ENCODE measurements at regions not wholly inside any gene's neighbourhood (a gene's known extent, or its start where the extent isn't known, plus 50 kb on each side); places are given as distances from the start of the nearest gene placed in this dataset.

- no peaks in the 10 kb centered on the region for H3K9me3 ChIP-seq (ENCODE audit: insufficient read depth, low read length, severe bottlenecking)
- TF ChIP-seq EZH2 (IDR thresholded peaks at IDR 0.05; ENCODE audit: borderline replicate concordance, low read depth, low read length, severe bottlenecking) (no peak), CTCF (IDR thresholded peaks at IDR 0.05; ENCODE audit: borderline replicate concordance, extremely low read depth, low read length, poor library complexity, severe bottlenecking) (no peak)
- peak overlapping the region; percentile 65 for H3K4me2 ChIP-seq (ENCODE audit: insufficient read depth, low read length)
- H3K4me1 ChIP-seq (ENCODE audit: insufficient read depth, low read length) = peaks cover 34% of the 10 kb centered on the region
- no peak overlapping the region for H2AFZ ChIP-seq (ENCODE audit: low read depth, low read length)
- peaks cover 5% of the 10 kb centered on the region; the same call in 1 of the 2 replicates for H3K36me3 ChIP-seq (ENCODE audit: insufficient read depth, low read length)
- no peaks in the 10 kb centered on the region for H3K27me3 ChIP-seq (ENCODE audit: insufficient read depth, low read length, poor library complexity)
- H3K9ac ChIP-seq (ENCODE audit: low read depth, low read length) = peak overlapping the region; percentile 76
- H3K4me3 ChIP-seq (ENCODE audit: low read depth in 1 of 2, low read length in 2 of 2) = peak overlapping the region; percentile 57 to 62; a peak in 3 of 4 replicates
- DNase-seq = peak; percentile 93
- peak overlapping the region; percentile 95 for H3K27ac ChIP-seq (ENCODE audit: low read length)
- peaks cover 39% of the 10 kb centered on the region for H3K79me2 ChIP-seq (ENCODE audit: insufficient read depth, low read length)
- ATAC-seq (ENCODE audit: insufficient read depth, low read depth) = peak; percentile 52
- H4K20me1 ChIP-seq (ENCODE audit: insufficient read depth, low read length) = peaks cover 18% of the 10 kb centered on the region
These were observed 70.9 kb downstream of the HFE start for GRCh38 chr6:26158076-26158580.

- TF ChIP-seq CTCF (IDR thresholded peaks at IDR 0.05; ENCODE audit: borderline replicate concordance, extremely low read depth, low read length, poor library complexity, severe bottlenecking) = no peak
- Histone ChIP-seq H3K9me3 (ENCODE audit: insufficient read depth, low read length, severe bottlenecking) (no peaks in the 10 kb centered on the region), H3K4me2 (ENCODE audit: insufficient read depth, low read length) (peak overlapping the region; percentile 65), H3K27me3 (ENCODE audit: insufficient read depth, low read length, poor library complexity) (no peaks in the 10 kb centered on the region), H3K4me3 (ENCODE audit: low read depth in 1 of 2, low read length in 2 of 2) (peak overlapping the region; percentile 57 to 62), H3K9ac (ENCODE audit: low read depth, low read length) (peak overlapping the region; percentile 76), H3K27ac (ENCODE audit: low read length) (peak overlapping the region; percentile 95), H3K79me2 (ENCODE audit: insufficient read depth, low read length) (peaks cover 39% of the 10 kb centered on the region), H3K4me1 (ENCODE audit: insufficient read depth, low read length) (peaks cover 39% of the 10 kb centered on the region), H3K36me3 (ENCODE audit: insufficient read depth, low read length) (peaks cover 5% of the 10 kb centered on the region; the same call in 1 of the 2 replicates), H4K20me1 (ENCODE audit: insufficient read depth, low read length) (peaks cover 18% of the 10 kb centered on the region), H2AFZ (ENCODE audit: low read depth, low read length) (no peak overlapping the region)
- DNase-seq (peak; percentile 73), ATAC-seq (ENCODE audit: insufficient read depth, low read depth) (peak; percentile 12)
These were observed 71.5 kb downstream of the HFE start for GRCh38 chr6:26158581-26159356.

GRCh38 chr6:26159357-26160273 is 72.4 kb downstream of the HFE start:
- peaks cover 5% of the 10 kb centered on the region; the same call in 1 of the 2 replicates for H3K36me3 ChIP-seq (ENCODE audit: insufficient read depth, low read length)
- TF ChIP-seq CTCF (IDR thresholded peaks at IDR 0.05; ENCODE audit: borderline replicate concordance, extremely low read depth, low read length, poor library complexity, severe bottlenecking) (no peak), EZH2 (IDR thresholded peaks at IDR 0.05; ENCODE audit: borderline replicate concordance, low read depth, low read length, severe bottlenecking) (no peak)
- peaks cover 39% of the 10 kb centered on the region for H3K79me2 ChIP-seq (ENCODE audit: insufficient read depth, low read length)
- no peaks in the 10 kb centered on the region for H3K9me3 ChIP-seq (ENCODE audit: insufficient read depth, low read length, severe bottlenecking)
- peaks cover 18% of the 10 kb centered on the region for H4K20me1 ChIP-seq (ENCODE audit: insufficient read depth, low read length)
- peak overlapping the region; percentile 57 to 62; a peak in 3 of 4 replicates for H3K4me3 ChIP-seq (ENCODE audit: low read depth in 1 of 2, low read length in 2 of 2)
- peak overlapping the region; percentile 76 for H3K9ac ChIP-seq (ENCODE audit: low read depth, low read length)
- peaks cover 40% of the 10 kb centered on the region for H3K4me1 ChIP-seq (ENCODE audit: insufficient read depth, low read length)
- no peaks in the 10 kb centered on the region for H3K27me3 ChIP-seq (ENCODE audit: insufficient read depth, low read length, poor library complexity)
- ATAC-seq (ENCODE audit: insufficient read depth, low read depth) (no peak), DNase-seq (peak; percentile 42)
- H3K4me2 ChIP-seq (ENCODE audit: insufficient read depth, low read length) = peak overlapping the region; percentile 65
- peak overlapping the region; percentile 95 for H3K27ac ChIP-seq (ENCODE audit: low read length)
- no peak overlapping the region for H2AFZ ChIP-seq (ENCODE audit: low read depth, low read length)
